Tibial nerve (tissue), 4 donors: ENCODE measurements at regions not wholly inside any gene's neighbourhood (a gene's known extent, or its start where the extent isn't known, plus 50 kb on each side); places are given as distances from the start of the nearest gene placed in this dataset.

Experiments used
- DNase-seq, 2 donors: peaks; one replicate each; pipeline ENCODE4 v3.0.0-alpha.2; 2019; ENCODE audit warnings: low spot score in 2 of 2
- H3K27ac ChIP-seq, 4 donors: fragments of 200-600 bp; sonication (generic) in 3 of 4; one replicate each; pipeline ENCODE4 v1.5.1; 2017 to 2019; ENCODE audit warnings: mild to moderate bottlenecking in 1 of 4
- H3K27me3 ChIP-seq, 2 donors: fragments of 200-600 bp; sonication (generic) in 1 of 2; one replicate each; pipeline versions ENCODE4 v1.5.1 to v1.6.0; 2017 to 2019
- H3K36me3 ChIP-seq, 3 donors: fragments of 200-600 bp; sonication (generic); one replicate each; pipeline ENCODE4 v1.5.1; 2018 to 2019
- H3K4me1 ChIP-seq, 4 donors: fragments of 200-600 bp; sonication (generic) in 3 of 4; one replicate each; pipeline ENCODE4 v1.5.1; 2017 to 2019
- H3K4me3 ChIP-seq, 4 donors: fragments of 200-600 bp; sonication (generic) in 3 of 4; one replicate each; pipeline ENCODE4 v1.5.1; 2017 to 2019; ENCODE audit warnings: mild to moderate bottlenecking in 1 of 4, moderate library complexity in 1 of 4
- H3K9me3 ChIP-seq, 4 donors: fragments of 200-600 bp; sonication (generic) in 3 of 4; one replicate each; pipeline ENCODE4 v1.5.1; 2017 to 2019
- EP300 ChIP-seq, 2 donors: sonication (generic); formaldehyde crosslinking; IDR thresholded peaks; one replicate each; pipeline ENCODE4 v1.6.1; 2017; ENCODE audit warnings: antibody characterized with exemption in 2 of 2, mild to moderate bottlenecking in 1 of 2
- POLR2A ChIP-seq, 2 donors: fragments of 450-650 bp; IDR thresholded peaks; one replicate each; pipeline ENCODE4 v1.6.1; 2017; ENCODE audit warnings: antibody characterized with exemption in 2 of 2, mild to moderate bottlenecking in 2 of 2, moderate library complexity in 2 of 2
- WGBS, 2 donors: methylation state at CpG; one replicate each; pipeline ENCODE4 v1.1.5; 2018; 5-methylcytosine and 5-hydroxymethylcytosine counted together
- TF ChIP-seq, protein P1 (sequence below), 5 experiments: fragments of 200-600 bp in 3 of 5; fragments of 450-650 bp in 2 of 5; sonication (generic) in 3 of 5; IDR thresholded peaks; one replicate each; pipeline ENCODE4 v1.5.1; 2016 to 2019; ENCODE audit warnings: antibody characterized with exemption in 5 of 5, mild to moderate bottlenecking in 3 of 5, moderate library complexity in 2 of 5

DNA sequence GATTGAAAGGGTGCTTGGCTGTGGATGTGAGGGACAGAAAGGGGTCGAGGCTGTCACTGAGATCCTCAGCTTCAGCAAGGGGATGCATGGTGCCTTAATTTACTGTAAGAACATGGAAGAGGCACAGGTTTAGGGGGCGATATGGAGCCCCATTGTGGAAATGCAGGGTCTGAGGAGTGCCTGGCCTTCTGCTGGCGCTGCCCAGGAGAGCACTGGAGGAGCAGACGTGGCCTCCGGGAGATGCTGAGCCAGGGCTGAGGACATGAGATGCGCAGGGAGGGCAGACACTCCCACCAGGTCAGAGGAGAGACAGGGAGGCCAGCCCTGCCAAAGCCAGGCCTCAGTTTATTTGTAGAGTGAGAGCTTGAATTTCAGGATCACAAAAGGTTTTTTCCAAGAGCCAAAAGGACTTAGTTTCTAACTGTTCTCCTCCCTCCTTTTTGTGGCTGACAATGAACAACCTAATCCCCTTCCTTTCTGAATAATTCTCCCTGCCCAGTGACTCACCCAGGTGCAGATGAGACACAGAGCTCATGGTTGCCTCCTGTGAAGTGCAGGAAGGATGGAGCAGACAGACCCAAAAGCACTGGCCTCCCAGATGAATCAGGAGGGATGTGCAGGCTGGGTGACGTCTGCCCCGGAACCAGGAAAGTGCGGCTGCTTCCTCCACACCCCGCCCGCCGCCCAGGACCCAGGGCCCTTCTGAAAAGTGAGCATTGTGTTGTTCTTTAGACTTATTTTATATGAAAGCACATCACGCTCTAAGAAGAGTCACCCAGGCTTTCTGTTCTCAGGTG, 73.0 kb upstream of the TMPRSS2 start:
- no peaks in the 10 kb centered on the region for H3K36me3 ChIP-seq
- no peaks in the 10 kb centered on the region for H3K4me1 ChIP-seq
- peak overlapping the region in 1 of 4 donors; percentile 55 for H3K27ac ChIP-seq
- no peak for TF ChIP-seq POLR2A (IDR thresholded peaks at IDR 0.05)
- TF ChIP-seq EP300 (IDR thresholded peaks at IDR 0.05), result no peak
- TF ChIP-seq, protein P1, sequence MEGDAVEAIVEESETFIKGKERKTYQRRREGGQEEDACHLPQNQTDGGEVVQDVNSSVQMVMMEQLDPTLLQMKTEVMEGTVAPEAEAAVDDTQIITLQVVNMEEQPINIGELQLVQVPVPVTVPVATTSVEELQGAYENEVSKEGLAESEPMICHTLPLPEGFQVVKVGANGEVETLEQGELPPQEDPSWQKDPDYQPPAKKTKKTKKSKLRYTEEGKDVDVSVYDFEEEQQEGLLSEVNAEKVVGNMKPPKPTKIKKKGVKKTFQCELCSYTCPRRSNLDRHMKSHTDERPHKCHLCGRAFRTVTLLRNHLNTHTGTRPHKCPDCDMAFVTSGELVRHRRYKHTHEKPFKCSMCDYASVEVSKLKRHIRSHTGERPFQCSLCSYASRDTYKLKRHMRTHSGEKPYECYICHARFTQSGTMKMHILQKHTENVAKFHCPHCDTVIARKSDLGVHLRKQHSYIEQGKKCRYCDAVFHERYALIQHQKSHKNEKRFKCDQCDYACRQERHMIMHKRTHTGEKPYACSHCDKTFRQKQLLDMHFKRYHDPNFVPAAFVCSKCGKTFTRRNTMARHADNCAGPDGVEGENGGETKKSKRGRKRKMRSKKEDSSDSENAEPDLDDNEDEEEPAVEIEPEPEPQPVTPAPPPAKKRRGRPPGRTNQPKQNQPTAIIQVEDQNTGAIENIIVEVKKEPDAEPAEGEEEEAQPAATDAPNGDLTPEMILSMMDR (IDR thresholded peaks at IDR 0.05), result no peak
- no peak overlapping the region for H3K4me3 ChIP-seq
- H3K27me3 ChIP-seq, result no peaks in the 10 kb centered on the region
- no peak for DNase-seq
- WGBS, 2 donors, result 78 to 84% methylated on average over 13 of the region's 13 CpGs
- H3K9me3 ChIP-seq, result peaks cover 0 to 28% (median 6%) of the 10 kb centered on the region in 4 donors

DNA sequence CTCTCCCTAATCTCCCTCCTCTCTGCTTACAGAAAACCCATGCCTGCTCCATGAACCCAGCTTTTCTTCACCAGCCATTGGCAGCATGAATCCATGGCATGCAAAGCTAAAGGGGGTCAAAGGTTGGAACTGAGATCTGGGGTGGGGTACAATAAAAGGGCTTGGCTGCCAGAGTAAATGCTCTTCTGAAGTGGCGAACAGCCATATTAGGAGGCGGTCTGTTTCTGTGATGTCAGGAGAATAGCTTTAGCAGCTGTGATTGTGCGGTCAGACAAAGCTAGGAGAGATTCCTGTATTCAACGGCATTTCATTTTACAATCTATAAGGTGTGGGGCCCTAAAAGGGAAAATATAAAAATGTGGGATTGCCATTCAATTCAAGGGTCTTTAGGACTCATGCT, 71.7 kb upstream of the TMPRSS2 start:
- H3K27me3 ChIP-seq, result no peaks in the 10 kb centered on the region
- no peak for DNase-seq
- no peak for TF ChIP-seq EP300 (IDR thresholded peaks at IDR 0.05)
- no peak for TF ChIP-seq POLR2A (IDR thresholded peaks at IDR 0.05)
- TF ChIP-seq, protein P1 (IDR thresholded peaks at IDR 0.05), result no peak
- H3K4me3 ChIP-seq, result no peak overlapping the region
- 50 to 58% methylated on average over 4 of the region's 4 CpGs for WGBS, 2 donors
- peak overlapping the region in 1 of 4 donors; percentile 55 for H3K27ac ChIP-seq
- no peaks in the 10 kb centered on the region for H3K4me1 ChIP-seq
- H3K36me3 ChIP-seq, result no peaks in the 10 kb centered on the region
- peaks cover 0 to 28% (median 6%) of the 10 kb centered on the region in 4 donors for H3K9me3 ChIP-seq

DNA sequence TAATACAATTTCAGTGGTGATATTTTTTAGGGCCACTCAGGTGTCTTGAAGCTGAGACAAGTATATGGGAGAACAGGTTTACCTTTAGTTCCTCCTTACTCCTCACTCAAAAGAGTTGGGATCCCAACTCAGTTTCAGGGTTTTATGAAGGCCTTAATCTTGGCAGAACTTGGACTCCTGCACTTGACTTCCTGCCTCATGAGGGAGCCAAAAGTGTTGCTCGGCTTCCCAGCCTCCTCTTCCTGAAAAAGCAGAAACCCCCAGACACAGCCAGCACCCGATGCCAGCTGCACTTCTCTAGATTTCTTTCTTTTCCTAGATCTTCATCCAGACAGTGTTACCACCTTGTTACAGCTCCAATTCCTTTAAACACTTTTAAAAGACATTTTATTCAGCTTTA, 70.8 kb upstream of the TMPRSS2 start:
- peaks cover 0 to 28% (median 6%) of the 10 kb centered on the region in 4 donors for H3K9me3 ChIP-seq
- no peak overlapping the region for H3K27ac ChIP-seq
- TF ChIP-seq, protein P1 (IDR thresholded peaks at IDR 0.05), result no peak
- no peak for TF ChIP-seq POLR2A (IDR thresholded peaks at IDR 0.05)
- TF ChIP-seq EP300 (IDR thresholded peaks at IDR 0.05), result no peak
- 80 to 87% methylated on average over 2 of the region's 2 CpGs for WGBS, 2 donors
- no peaks in the 10 kb centered on the region for H3K4me1 ChIP-seq
- no peak overlapping the region for H3K4me3 ChIP-seq
- DNase-seq, result no peak
- H3K27me3 ChIP-seq, result no peaks in the 10 kb centered on the region
- no peaks in the 10 kb centered on the region for H3K36me3 ChIP-seq

DNA sequence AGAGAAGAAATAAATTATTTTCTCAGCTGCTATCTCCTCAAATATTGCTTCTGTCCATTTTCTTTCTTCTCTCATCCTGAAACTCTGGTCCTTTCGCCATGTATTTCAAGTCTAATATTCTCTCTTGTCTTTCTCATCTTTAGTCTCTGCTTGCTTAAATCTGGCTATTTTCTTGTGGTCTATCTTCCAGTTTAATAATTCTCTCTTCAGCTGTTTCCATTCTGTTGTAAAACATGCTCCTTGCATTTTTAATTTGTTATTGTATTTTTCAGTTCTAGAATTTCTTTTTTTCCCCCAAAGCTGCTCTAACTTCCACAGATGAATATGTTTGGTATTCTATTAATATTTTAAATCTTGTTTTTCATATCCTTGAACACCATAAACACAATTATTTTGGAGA, 70.1 kb upstream of the TMPRSS2 start:
- 84 to 92% methylated on average over 1 of the region's 1 CpG for WGBS, 2 donors
- Histone ChIP-seq H3K36me3 (no peaks in the 10 kb centered on the region), H3K9me3 (peaks cover 0 to 28% (median 6%) of the 10 kb centered on the region in 4 donors), H3K4me3 (no peak overlapping the region), H3K27ac (no peak overlapping the region), H3K27me3 (no peaks in the 10 kb centered on the region), H3K4me1 (no peaks in the 10 kb centered on the region)
- no peak for DNase-seq
- TF ChIP-seq, protein P1 (IDR thresholded peaks at IDR 0.05), result no peak
- TF ChIP-seq POLR2A (IDR thresholded peaks at IDR 0.05) (no peak), EP300 (IDR thresholded peaks at IDR 0.05) (no peak)

DNA sequence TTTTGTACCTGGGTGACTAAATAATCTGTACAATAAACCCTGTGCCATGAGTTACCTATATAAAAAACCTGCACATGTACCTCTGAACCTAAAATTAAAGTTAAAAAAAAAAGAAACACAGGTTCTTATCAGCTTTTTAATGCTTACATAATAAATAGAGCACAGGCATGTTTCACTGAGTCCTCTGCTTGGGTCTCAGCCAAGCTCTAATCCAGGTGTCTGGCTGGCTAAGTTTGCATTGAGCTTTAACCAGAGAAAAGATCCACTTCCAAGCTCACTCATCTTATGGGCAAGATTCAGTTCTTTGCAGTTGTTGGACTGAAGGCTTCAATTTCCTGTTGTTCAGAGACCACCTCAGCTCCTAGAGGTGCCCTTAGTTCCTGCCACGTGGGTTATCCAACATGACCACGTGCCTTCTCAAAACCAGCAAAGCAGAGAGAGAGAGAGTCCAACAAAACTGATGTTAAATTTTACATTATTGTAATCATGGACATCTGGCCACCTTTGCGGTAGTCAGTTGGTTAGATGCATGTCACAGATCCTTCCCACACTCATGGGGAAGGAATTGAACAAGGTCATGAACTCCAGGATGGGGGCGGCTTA, 68.2 kb upstream of the TMPRSS2 start:
- 83 to 86% methylated on average over 4 of the region's 4 CpGs for WGBS, 2 donors
- no peaks in the 10 kb centered on the region for H3K36me3 ChIP-seq
- no peak for DNase-seq
- H3K4me1 ChIP-seq, result no peaks in the 10 kb centered on the region
- H3K4me3 ChIP-seq, result no peak overlapping the region
- H3K27me3 ChIP-seq, result no peaks in the 10 kb centered on the region
- H3K9me3 ChIP-seq, result peaks cover 0 to 39% (median 6%) of the 10 kb centered on the region in 4 donors
- no peak overlapping the region for H3K27ac ChIP-seq
- TF ChIP-seq POLR2A (IDR thresholded peaks at IDR 0.05) (no peak), EP300 (IDR thresholded peaks at IDR 0.05) (no peak)
- TF ChIP-seq, protein P1 (IDR thresholded peaks at IDR 0.05), result no peak
